ENCODE measurements at regions not wholly inside any gene's neighbourhood (a gene's known extent, or its start where the extent isn't known, plus 50 kb on each side); places are given as distances from the start of the nearest gene placed in this dataset.
"Not testable (repeated sequence)": the region's sequence is repeated elsewhere in the genome, so short reads cannot be mapped to it uniquely, and the experiment has no call there.

DNA sequence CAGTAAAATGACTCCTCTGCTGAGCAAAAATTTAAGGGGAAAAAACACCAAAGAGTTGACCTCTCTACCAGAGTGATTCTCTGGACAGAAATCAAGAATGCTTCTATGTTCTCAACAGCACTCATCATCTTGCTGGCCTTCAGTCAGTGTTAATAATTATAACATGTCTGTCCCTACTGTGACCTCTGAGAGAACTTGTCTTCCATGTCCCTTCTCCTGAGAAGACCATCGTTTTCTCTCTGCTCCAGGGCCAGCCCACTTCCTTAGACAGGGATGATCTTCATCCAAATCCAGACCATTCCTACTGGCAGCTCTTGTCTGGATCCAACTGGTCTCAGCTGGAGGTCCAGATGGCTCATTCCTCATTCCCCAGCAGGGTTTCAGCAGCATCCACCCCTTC lies 139.0 kb upstream of the NECTIN3 start:
- H3K9me3 ChIP-seq, result no peaks in the 10 kb centered on the region
- no peak overlapping the region for H3K27ac ChIP-seq
- H3K36me3 ChIP-seq, result no peaks in the 10 kb centered on the region
- H3K27me3 ChIP-seq, result no peaks in the 10 kb centered on the region
- DNase-seq (ENCODE audit: low spot score), result no peak
- no peak overlapping the region for H3K4me3 ChIP-seq
- TF ChIP-seq, protein P1, sequence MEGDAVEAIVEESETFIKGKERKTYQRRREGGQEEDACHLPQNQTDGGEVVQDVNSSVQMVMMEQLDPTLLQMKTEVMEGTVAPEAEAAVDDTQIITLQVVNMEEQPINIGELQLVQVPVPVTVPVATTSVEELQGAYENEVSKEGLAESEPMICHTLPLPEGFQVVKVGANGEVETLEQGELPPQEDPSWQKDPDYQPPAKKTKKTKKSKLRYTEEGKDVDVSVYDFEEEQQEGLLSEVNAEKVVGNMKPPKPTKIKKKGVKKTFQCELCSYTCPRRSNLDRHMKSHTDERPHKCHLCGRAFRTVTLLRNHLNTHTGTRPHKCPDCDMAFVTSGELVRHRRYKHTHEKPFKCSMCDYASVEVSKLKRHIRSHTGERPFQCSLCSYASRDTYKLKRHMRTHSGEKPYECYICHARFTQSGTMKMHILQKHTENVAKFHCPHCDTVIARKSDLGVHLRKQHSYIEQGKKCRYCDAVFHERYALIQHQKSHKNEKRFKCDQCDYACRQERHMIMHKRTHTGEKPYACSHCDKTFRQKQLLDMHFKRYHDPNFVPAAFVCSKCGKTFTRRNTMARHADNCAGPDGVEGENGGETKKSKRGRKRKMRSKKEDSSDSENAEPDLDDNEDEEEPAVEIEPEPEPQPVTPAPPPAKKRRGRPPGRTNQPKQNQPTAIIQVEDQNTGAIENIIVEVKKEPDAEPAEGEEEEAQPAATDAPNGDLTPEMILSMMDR (IDR thresholded peaks at IDR 0.05), result no peak
- H3K4me1 ChIP-seq, result no peaks in the 10 kb centered on the region

DNA sequence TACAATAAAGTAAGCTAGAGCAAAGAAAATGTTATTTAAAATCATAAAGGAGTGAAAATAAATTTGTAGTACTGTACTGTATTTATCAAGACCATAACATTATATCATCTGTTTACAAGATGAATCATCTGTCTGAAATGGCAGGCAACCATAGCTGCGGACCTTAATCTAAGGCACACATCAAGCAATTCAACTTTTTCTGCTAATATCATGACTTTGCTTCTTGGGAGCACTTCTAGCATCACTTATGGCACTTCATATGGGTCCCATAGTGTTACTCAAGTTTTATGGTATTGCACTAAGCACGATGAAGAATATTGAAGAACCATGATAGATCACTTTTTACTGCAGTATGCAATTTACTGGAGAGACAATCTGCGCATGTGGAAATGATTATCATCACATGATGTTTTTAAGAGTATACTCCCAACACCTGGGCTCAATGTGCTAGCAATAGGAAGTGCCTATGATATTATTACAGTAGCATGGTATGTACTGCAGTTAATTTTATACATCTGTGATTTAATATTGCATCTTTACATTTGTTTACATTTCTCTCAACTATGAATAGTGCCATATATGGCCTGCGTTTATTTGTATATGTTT lies 137.7 kb upstream of the NECTIN3 start:
- Histone ChIP-seq H3K4me3 (no peak overlapping the region), H3K27me3 (no peaks in the 10 kb centered on the region), H3K4me1 (no peaks in the 10 kb centered on the region), H3K36me3 (no peaks in the 10 kb centered on the region), H3K27ac (no peak overlapping the region), H3K9me3 (no peaks in the 10 kb centered on the region)
- TF ChIP-seq, protein P1 (IDR thresholded peaks at IDR 0.05), result no peak
- DNase-seq (ENCODE audit: low spot score), result no peak

DNA sequence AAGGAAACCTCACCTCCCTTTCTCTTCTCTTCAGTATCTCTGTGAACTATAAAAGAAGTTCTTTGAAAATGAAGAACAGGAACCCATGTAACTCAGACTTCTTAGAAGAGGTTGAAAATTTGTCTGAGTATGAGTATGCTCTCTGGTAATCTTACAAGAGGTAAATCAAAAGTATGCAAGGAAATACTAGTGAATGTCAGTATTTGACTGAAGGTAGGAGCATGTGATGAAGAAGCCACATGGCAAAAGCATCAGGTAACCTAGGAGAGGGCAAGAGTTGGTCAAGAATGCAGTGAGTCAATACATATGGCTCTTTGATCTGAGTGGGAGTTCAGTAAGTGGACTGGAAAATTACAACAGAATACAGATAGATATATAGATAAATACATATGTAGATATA lies 133.0 kb upstream of the NECTIN3 start:
- H3K9me3 ChIP-seq, result peaks cover 0 to 2% of the 10 kb centered on the region in 2 donors
- TF ChIP-seq, protein P1 (IDR thresholded peaks at IDR 0.05), result no peak
- H3K27ac ChIP-seq, result no peak overlapping the region
- H3K4me1 ChIP-seq, result no peaks in the 10 kb centered on the region
- H3K36me3 ChIP-seq, result no peaks in the 10 kb centered on the region
- no peaks in the 10 kb centered on the region for H3K27me3 ChIP-seq
- no peak overlapping the region for H3K4me3 ChIP-seq
- DNase-seq (ENCODE audit: low spot score), result no peak

DNA sequence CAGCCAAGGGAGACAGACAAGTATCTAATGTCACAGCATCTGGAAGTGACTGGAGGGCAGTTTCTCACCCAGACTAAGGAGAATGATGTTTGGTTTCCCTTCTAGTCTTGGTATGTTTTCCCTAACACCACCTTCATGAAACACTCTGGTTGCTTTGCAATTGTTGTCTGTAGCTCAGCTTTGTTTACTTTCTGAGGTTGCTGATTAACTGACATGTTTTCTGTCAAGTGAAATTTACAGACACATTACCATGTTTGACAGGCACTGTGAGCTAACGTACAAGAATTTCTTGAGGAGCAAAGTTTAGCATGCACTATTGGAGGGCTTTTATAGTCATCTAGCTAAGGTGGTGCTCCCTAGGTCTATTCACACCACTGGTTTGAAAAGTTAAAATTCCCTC lies 131.6 kb upstream of the NECTIN3 start:
- no peaks in the 10 kb centered on the region for H3K27me3 ChIP-seq
- TF ChIP-seq, protein P1 (IDR thresholded peaks at IDR 0.05), result no peak
- no peak overlapping the region for H3K27ac ChIP-seq
- H3K9me3 ChIP-seq, result peaks cover 0 to 16% of the 10 kb centered on the region in 2 donors
- H3K4me3 ChIP-seq, result no peak overlapping the region
- no peak for DNase-seq (ENCODE audit: low spot score)
- H3K36me3 ChIP-seq, result no peaks in the 10 kb centered on the region
- no peaks in the 10 kb centered on the region for H3K4me1 ChIP-seq

DNA sequence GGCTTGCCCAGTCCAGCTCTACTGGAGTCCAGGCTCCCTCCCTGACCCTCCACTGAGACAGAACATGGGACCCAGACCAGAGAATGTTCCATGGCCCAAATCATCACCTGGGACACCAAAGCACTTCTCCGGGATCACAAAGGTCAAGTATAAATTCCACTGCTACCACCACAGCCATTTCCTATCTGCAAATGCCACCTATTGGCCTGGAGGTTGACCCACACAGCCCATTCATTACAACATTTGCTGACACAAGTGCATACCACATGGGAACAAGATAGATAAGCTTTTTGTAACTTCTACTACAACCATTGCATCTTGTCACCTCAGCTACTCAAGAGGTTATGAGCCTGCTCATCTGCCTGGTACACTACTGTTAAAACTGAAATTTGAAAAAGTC lies 126.8 kb upstream of the NECTIN3 start:
- TF ChIP-seq, protein P1 (IDR thresholded peaks at IDR 0.05), result no peak
- DNase-seq (ENCODE audit: low spot score), result no peak

DNA sequence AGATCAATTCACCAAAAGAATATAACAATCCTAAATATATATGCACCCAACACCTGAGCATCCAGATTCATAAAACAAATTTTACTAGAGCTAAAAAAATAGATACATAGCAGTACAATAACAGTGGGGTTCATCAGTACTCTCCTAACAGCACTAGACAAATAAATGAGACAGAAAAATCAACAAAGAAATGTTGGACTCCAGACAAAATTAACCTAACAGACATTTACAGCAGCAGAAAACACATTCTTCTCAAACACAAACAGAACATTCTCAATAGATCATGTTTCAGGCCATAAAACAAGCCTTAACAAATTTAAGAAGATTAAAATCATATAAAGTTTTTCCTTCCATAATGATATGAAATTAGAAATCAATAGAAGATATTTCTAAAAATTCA lies 124.8 kb upstream of the NECTIN3 start:
- TF ChIP-seq, protein P1 (IDR thresholded peaks at IDR 0.05), result no peak
- Histone ChIP-seq H3K27ac (no peak overlapping the region), H3K36me3 (no peaks in the 10 kb centered on the region), H3K4me1 (no peaks in the 10 kb centered on the region), H3K4me3 (no peak overlapping the region), H3K9me3 (peaks cover 0 to 49% of the 10 kb centered on the region in 2 donors), H3K27me3 (no peaks in the 10 kb centered on the region)
- DNase-seq (ENCODE audit: low spot score), result no peak

More for the DNA sequence above, 126.8 kb upstream of the NECTIN3 start:
- H3K9me3 ChIP-seq, result peaks cover 0 to 49% of the 10 kb centered on the region in 2 donors
- no peaks in the 10 kb centered on the region for H3K36me3 ChIP-seq
- no peaks in the 10 kb centered on the region for H3K4me1 ChIP-seq
- H3K27me3 ChIP-seq, result no peaks in the 10 kb centered on the region
- no peak overlapping the region for H3K4me3 ChIP-seq
- H3K27ac ChIP-seq, result no peak overlapping the region

DNA sequence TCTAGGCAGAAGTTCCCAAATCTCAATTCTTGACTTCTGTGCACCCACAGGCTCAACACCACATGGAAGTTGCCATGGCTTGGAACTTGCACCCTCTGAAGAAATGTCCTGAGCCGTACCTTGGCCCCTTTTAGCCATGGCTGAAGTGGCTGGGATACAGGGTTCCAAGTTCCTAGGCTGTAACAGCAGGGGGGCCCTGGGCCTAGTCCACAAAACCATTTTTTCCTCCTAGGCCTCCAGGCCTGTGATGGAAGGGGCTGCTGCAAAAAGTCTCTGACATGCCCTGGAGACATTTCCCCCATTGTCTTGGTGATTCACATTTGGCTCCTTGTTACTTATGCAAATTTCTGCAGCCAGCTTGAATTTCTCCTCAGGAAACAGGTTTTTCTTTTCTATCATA lies 122.4 kb upstream of the NECTIN3 start:
- H3K27me3 ChIP-seq, result not testable (repeated sequence)
- peaks cover 0 to 42% of the 10 kb centered on the region in 2 donors for H3K9me3 ChIP-seq

More for the DNA sequence above, 122.4 kb upstream of the NECTIN3 start:
- DNase-seq (ENCODE audit: low spot score); H3K4me3 ChIP-seq; H3K4me1 ChIP-seq; H3K36me3 ChIP-seq; H3K27ac ChIP-seq: not testable (repeated sequence)

All from right atrium auricular region (tissue), 2 donors.